ENCODE measurements at regions not wholly inside any gene's neighbourhood (a gene's known extent, or its start where the extent isn't known, plus 50 kb on each side); places are given as distances from the start of the nearest gene placed in this dataset.

GRCh38 chr18:21162786-21163185, 51.2 kb upstream of the ROCK1 start:
- no peak for DNase-seq

- no peak for DNase-seq
These were observed 52.3 kb upstream of the ROCK1 start for GRCh38 chr18:21163647-21164547.

GRCh38 chr18:21164548-21165095, 53.0 kb upstream of the ROCK1 start:
- DNase-seq, result no peak

- DNase-seq, result peak; percentile 76
These were observed 56.2 kb upstream of the ROCK1 start for GRCh38 chr18:21167641-21168377.

- no peak for DNase-seq
These were observed 57.3 kb upstream of the ROCK1 start for GRCh38 chr18:21168880-21169279.

GRCh38 chr18:21177822-21178221, 64.2 kb upstream of the GREB1L start:
- DNase-seq, result no peak

GRCh38 chr18:21179590-21180220, 62.3 kb upstream of the GREB1L start:
- DNase-seq, result peak; percentile 35

GRCh38 chr18:21180588-21180987, 61.4 kb upstream of the GREB1L start:
- no peak for DNase-seq

GRCh38 chr18:21181766-21182165, 60.3 kb upstream of the GREB1L start:
- no peak for DNase-seq

GRCh38 chr18:21183670-21184069, 58.4 kb upstream of the GREB1L start:
- DNase-seq, result no peak

GRCh38 chr18:21184396-21184996, 57.5 kb upstream of the GREB1L start:
- DNase-seq, result no peak

GRCh38 chr18:21187886-21188285, 54.1 kb upstream of the GREB1L start:
- DNase-seq, result no peak

- peak; percentile 28 for DNase-seq
These were observed 50.3 kb upstream of the GREB1L start for GRCh38 chr18:21191596-21192307.
